ENCODE measurements at regions not wholly inside any gene's neighbourhood (a gene's known extent, or its start where the extent isn't known, plus 50 kb on each side); places are given as distances from the start of the nearest gene placed in this dataset.

DNA sequence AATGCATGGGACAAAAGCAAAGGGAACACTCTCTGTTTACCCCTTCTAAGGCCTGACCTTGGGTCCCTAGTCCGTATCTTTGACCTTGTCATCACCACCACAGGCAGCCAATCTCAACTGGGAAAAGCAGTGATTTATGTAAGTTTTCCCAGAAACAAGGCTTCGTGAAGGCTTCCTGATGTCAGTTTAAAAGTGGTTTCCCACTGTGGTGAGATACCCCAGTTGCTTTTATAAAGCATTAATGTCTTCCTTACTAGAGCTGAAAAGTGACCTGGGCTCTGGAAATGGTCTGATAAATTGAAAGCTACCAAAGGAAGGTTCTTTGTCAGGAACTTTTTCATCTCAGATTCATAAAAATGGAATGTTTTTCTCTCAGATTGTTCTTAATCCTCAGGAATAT lies 536.4 kb upstream of the PTBP2 start:
- no peak overlapping the region for H3K27ac ChIP-seq
- TF ChIP-seq ZFX (IDR thresholded peaks at IDR 0.05; ENCODE audit: borderline replicate concordance) (no peak), CTCF (IDR thresholded peaks at IDR 0.05) (no peak)

- TF ChIP-seq ZFX (IDR thresholded peaks at IDR 0.05; ENCODE audit: borderline replicate concordance), result no peak
- no peak for TF ChIP-seq CTCF (IDR thresholded peaks at IDR 0.05)
- H3K27ac ChIP-seq, result no peak overlapping the region
Observed at GRCh38 chr1:96187020-96187419, 534.6 kb upstream of the PTBP2 start.

- H3K27ac ChIP-seq, result no peak overlapping the region
Observed at GRCh38 chr1:96191165-96191564, 530.4 kb upstream of the PTBP2 start.

DNA sequence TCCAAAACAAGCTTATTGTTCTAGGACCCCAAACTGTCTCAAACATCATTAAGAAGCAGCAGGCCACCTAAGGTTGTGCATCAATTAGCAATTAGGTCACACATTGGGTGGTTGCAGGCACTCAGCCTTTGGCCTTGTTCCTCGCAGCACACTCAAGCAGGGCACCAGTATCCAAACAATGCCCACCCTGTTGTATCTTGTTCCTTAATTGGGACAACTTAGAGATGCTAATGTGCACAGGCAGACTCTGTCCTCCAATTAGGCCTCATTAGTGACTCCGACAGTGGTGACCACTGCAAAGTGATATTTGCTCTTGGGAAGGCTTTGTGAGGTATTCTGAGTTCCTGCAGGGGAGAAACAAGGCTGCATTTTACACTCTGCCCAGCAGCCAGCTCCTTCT lies 515.1 kb upstream of the PTBP2 start:
- TF ChIP-seq CTCF (IDR thresholded peaks at IDR 0.05) (no peak), ZFX (IDR thresholded peaks at IDR 0.05; ENCODE audit: borderline replicate concordance) (no peak)
- no peak overlapping the region for H3K27ac ChIP-seq

More at GRCh38 chr1:96191165-96191564, 530.4 kb upstream of the PTBP2 start:
- TF ChIP-seq CTCF (IDR thresholded peaks at IDR 0.05), result no peak
- TF ChIP-seq ZFX (IDR thresholded peaks at IDR 0.05; ENCODE audit: borderline replicate concordance), result no peak

GRCh38 chr1:96207936-96208335 lies 513.6 kb upstream of the PTBP2 start:
- TF ChIP-seq ZFX (IDR thresholded peaks at IDR 0.05; ENCODE audit: borderline replicate concordance) (no peak), CTCF (IDR thresholded peaks at IDR 0.05) (no peak)
- no peak overlapping the region for H3K27ac ChIP-seq

- TF ChIP-seq CTCF (IDR thresholded peaks at IDR 0.05) (no peak), ZFX (IDR thresholded peaks at IDR 0.05; ENCODE audit: borderline replicate concordance) (no peak)
- H3K27ac ChIP-seq, result no peak overlapping the region
Observed at GRCh38 chr1:96208428-96208827, 513.2 kb upstream of the PTBP2 start.

DNA sequence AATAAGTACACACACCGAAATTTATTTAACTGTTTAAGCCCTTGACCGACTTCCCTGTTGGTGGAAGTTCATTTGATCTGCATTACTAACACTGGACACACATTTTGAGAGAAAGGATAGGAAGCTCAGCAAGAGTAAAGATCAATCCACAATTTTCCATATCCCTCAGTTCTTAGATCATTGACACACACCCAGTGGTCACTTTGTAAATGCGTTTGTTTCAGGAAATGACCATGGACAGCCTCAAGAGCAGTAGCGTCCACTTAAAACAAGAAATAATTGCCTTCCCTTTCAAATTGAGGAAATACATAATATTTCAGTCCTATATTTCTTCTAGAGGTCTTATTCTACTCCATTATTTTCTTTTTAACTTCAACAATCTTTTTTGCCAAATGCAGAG lies 511.5 kb upstream of the PTBP2 start:
- TF ChIP-seq ZFX (IDR thresholded peaks at IDR 0.05; ENCODE audit: borderline replicate concordance) (no peak), CTCF (IDR thresholded peaks at IDR 0.05) (no peak)
- H3K27ac ChIP-seq, result no peak overlapping the region
